IPS DF 4.7 (cell line): ENCODE measurements at regions not wholly inside any gene's neighbourhood (a gene's known extent, or its start where the extent isn't known, plus 50 kb on each side); places are given as distances from the start of the nearest gene placed in this dataset.
"Not testable (repeated sequence)": the region's sequence is repeated elsewhere in the genome, so short reads cannot be mapped to it uniquely, and the experiment has no call there.

Experiments used
- DNase-seq: peaks from one replicate; pipeline ENCODE4 v3.0.0-alpha.2; 2013; ENCODE audit warnings: low spot score; ENCODE audit errors: extremely low read depth

DNA sequence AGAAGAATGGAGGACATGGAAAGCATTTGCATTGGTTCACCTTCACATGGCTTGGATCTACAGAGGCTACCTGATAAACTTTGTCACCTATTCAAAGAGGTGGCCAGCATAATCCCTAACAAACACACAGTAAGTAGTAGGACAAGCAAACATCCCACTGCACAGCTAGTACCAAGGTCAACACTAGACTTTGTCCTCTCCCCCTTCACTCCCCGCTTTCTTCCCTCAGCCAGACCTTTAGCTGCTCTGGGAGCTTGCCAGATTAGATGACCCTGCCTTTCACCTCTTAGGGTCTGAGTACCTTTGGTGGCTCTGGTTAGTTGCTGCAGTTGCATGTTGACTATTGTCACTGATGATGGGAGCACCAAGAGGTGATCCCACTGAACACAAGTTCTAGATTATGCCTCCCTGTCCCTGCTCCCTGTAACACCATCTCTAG is 211.3 kb downstream of the CCDC74A start:
- not testable (repeated sequence) for DNase-seq

DNA sequence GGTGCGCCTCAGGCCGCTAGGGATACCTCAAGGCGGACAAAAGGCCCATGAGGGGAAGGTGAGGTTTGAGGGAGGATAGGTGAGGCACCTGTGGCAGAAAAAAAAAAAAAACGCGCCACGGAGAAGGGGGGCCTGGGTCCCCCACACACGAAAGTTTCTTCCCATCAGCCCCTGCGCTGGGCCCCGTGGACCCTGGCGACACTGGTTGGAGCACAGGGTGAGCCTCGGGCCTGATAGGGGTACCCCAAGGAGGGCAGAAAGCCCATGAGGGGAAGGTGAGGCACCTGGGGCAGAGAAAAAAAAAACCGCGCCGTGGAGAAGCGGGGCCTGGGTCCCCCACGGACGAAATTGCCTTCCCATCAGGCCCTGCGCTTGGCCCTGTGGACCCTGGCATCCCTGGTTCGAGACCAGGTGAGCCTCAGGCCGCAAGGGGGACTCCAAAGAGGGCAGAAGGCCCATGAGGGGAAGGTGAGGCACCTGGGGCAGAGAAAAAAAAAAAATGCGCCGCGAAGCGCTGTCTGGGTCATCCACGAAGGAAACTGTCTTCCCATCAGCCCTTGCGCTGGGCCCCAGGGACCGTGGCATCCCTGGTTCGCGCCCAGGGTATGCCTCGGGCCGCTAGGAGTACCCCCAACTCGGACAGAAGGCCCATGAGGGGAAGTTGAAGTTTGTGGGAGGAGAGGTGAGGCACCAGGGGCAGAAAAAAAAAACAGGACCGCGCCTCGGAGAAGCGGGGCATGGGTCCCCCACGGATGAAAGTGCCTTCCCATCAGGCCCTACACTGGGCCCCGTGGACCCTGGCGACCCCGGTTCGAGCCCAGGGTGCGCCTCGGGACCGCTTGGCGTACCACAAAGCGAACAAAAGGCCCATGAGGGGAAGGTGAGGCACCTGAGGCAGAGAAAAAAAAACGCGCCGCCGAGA is 226.2 kb downstream of the CCDC74A start:
- no peak for DNase-seq

DNA sequence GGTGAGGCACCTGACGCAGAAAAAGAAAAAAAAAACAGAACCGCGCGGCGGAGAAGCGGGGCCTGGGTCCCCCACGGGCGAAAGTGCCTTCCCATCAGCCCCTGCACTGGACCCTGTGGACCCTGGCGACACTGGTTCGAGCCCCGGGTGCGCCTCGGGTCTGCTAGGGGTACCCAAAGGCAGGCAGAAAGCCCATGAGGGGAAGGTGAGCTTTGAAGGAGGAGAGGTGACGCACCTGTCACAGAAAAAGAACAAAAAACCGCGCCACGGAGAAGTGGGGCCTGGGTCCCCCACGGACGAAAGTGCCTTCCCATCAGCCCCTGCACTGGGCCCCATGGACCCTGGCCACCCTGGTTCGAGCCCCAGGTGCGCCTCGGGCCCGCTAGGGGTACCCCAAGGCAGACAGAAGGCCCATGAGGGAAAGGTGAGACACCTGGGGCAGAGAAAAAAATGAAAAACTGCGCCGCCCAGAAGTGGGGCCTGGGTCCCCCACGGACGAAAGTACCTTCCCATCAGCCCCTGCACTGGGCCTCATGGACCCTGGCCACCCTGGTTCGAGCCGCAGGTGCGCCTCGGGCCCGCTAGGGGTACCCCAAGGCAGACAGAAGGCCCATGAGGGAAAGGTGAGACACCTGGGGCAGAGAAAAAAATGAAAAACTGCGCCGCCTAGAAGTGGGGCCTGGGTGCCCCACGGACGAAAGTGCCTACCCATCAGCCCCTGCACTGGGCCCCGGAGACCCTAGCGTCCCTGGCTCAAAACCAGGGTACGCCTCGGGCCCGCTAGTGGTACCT is 227.4 kb downstream of the CCDC74A start:
- DNase-seq: no peak

DNA sequence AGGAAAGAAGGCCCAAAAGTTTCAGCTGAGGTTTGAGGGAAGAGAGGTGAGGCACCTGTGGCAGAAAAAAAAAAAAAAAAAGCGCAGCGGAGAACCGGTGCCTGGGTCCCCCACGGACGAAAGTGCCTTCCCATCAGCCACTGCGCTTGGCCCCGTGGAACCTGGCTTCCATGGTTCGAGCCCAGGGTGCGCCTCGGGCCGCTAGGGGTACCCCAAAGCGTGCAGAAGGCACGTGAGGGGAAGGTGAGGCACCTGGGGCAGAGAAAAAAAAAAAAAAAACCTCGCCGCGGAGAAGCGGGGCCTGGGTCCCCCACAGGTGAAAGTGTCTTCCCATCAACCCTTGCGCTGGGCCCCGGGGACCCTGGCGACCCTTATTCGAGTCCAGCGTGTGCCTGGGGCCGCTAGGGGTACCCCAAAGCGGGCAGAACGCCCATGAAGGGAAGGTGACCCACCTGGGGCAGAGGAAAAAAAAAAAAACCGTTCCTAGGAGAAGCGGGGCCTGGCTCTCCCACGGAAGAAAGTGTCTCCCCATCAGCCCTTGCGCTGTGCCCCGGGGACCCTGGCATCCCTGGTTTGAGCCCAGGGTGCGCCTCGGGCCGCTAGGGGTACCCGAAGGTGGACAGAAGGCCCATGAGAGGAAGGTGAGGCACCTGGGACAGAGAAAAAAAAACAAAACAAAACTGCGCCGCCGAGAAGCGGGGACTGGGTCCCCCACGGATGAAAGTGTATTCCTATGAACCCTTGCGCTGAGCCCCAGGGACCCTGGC is 228.6 kb downstream of the CCDC74A start:
- no peak for DNase-seq

DNA sequence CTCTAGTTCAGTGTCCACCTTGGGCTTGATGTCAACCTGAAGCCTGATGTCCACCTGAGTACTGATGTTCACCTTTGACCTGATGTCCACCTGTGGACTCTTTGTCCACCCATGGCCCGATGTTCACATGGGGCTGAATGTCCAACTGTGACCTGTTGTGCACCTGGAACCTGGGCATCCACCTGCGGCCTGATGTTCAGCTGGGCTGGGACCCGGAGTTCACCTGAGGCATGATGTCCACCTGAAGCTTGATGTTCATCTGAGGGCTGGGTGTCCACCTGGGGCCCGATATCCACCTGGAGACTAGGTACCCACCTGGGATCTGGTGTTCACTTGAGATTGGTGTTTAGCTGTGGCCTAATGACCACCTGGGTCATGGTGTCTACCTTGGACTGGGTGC is 231.3 kb downstream of the CCDC74A start:
- DNase-seq: not testable (repeated sequence)

- DNase-seq: not testable (repeated sequence)
These were observed 247.4 kb downstream of the CCDC74A start for GRCh38 chr2:131774955-131775555.

DNA sequence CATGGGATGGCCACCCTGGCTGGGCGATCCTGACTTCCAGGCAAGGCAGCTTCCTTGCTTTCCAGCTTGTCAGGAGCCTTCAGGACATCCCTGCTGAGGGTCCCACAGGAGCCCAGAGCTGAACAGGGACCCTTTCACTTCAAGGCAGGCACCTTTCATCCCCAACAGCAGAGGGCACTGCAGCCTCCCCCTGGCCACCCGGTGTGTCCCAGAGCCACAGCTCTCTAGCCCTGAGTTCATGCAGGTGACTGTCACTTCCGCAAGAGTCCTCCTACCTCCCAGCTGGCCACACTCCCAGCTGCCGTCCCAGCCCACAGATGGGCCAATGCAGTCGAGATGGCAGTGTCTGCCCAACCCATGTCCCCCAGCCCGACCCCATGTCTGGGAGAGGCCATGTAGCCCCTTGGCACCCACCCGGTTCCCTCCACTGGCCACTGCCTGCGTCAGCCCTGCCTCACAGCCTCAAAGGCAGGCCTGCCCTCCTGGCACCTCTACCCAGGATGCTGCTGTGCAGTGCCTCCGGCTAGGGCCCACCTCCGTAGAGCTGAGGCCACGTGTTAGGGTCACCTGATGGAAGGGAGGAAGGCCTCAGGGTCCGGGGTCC is 248.3 kb downstream of the CCDC74A start:
- DNase-seq: not testable (repeated sequence)

- DNase-seq: not testable (repeated sequence)
These were observed 252.8 kb downstream of the CCDC74A start for GRCh38 chr2:131780446-131780845.

DNA sequence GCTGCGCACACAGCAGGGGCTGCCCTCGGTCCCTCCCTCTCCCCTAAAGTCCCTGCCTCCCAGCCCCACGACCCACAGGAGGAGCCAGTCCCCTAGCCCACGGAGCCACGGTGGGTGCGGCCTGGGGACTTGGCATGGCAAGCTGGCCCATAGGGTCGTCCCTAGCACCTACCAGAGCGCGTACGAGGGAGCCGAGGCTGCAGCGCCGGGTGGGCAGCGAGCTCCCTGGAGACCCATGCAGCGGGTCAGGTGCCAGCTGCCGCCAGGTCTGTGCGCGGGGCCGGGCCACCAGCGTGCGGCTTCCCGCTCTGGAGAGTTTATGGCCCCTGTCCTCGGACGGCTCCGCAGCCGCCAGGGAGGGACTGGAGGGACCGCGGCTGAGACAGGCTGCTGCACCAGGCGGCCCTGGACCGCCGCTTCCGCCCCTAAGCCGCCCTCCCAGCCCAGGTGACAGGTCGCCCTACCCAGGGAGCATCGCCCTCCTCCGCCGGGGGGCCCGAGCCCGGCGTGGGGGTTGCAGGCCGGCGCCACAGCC is 273.6 kb downstream of the CCDC74A start:
- DNase-seq: no peak

DNA sequence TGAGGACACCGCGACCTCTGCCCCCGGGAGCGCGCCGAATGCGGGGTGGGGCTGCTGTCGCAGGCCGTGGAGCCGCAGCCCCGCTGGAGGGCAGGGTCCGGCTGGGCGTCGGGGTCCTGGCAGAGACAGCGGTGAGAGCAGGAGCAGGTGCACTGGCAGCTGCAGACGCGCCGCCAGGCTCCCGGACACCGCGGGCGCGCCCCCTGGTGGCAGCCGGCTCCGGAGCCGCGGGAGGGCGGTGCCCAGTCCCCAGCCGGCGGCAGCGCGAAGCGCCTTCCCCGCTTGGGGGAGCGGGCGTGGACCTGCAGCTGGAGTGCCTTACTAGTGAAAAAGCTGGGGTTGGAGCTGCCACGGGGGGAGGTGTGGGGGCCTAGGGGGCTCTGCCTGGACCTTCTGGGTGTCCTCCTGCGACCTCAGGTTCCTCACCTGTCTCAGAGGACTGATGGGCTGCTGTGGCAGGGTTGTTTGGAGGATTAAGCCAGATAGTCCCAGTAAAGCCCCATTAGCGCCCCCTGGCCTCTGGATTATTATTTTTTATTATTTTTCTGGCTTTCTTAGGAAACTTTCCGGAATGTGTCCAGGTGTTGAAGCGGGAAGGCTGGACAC is 274.2 kb downstream of the CCDC74A start:
- DNase-seq: not testable (repeated sequence)

GRCh38 chr2:131802351-131802836 is 274.7 kb downstream of the CCDC74A start:
- DNase-seq: not testable (repeated sequence)

DNA sequence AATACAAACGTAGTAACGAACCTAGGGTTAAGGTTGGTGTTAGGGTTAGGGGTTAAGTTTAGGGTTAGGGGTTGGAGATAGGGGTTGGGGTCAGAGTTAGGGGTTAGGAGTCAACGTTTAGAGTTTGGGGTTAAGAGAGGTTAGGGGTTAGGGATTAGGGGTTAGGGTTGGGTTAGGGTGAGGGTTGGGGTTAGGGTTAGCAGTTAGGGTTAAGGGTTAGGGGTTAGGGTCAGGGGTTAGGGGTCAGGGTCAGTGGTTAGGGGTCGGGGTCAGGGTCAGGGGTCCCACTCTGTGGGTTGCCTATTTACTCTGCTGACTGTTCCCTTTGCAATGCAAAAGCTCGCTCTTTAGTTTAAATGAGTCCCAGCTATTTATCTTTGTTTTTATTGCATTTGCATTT is 275.5 kb downstream of the CCDC74A start:
- not testable (repeated sequence) for DNase-seq

GRCh38 chr2:131812605-131813004 is 284.9 kb downstream of the CCDC74A start:
- DNase-seq: not testable (repeated sequence)

DNA sequence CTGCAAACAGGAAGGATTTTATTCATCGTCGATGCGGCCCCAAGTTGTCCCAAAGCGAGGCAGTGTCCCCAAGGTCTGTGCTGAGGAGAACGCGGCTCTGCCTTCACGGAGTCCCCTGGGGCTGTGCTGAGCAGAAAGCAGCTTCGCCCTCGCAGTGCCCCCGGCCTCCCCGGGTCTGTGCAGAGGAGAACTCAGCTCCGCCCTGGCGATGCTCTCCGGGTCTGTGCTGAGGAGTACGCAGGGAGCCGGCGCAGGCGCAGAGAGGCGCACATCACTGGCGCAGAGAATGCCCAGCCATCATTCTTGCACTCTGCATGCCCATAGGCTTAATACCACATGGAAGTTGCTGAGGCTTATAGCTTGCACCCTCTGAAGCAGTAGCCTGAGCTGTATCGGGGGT is 285.7 kb downstream of the CCDC74A start:
- not testable (repeated sequence) for DNase-seq

- not testable (repeated sequence) for DNase-seq
These were observed 290.7 kb downstream of the CCDC74A start for GRCh38 chr2:131818267-131818973.

DNA sequence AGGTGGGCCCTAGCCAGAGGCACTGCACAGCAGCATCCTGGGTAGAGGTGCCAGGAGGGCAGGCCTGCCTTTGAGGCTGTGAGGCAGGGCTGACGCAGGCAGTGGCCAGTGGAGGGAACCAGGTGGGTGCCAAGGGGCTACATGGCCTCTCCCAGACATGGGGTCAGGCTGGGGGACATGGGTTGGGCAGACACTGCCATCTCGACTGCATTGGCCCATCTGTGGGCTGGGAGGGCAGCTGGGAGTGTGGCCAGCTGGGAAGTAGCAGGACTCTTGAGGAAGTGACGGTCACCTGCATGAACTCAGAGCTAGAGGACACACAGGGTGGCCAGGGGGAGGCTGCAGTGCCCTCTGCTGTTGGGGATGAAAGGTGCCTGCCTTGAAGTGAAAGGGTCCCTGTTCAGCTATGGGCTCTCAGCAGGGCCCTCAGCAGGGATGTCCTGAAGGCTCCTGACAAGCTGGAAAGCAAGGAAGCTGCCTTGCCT is 294.6 kb downstream of the CCDC74A start:
- not testable (repeated sequence) for DNase-seq

- not testable (repeated sequence) for DNase-seq
These were observed 295.4 kb downstream of the CCDC74A start for GRCh38 chr2:131823058-131823457.

- DNase-seq: not testable (repeated sequence)
These were observed 297.3 kb downstream of the CCDC74A start for GRCh38 chr2:131824986-131825385.
